Esophagus mucosa (tissue), 1 donor: ENCODE measurements at regions not wholly inside any gene's neighbourhood (a gene's known extent, or its start where the extent isn't known, plus 50 kb on each side); places are given as distances from the start of the nearest gene placed in this dataset.
"Not testable (repeated sequence)": the region's sequence is repeated elsewhere in the genome, so short reads cannot be mapped to it uniquely, and the experiment has no call there.

Experiments
- ATAC-seq: fragments of 200-7000 bp; cut with Tn5 transposase; one replicate; pipeline ENCODE4 v1.9.1; 2020
- donor health status: DM: yes; HTN: yes; CAD: no.

- not testable (repeated sequence) for ATAC-seq
Observed at GRCh38 chr5:102154791-102155605, 141.1 kb downstream of the SLCO4C1 start.

GRCh38 chr5:102154291-102154690, 141.8 kb downstream of the SLCO4C1 start:
- no peak for ATAC-seq

- ATAC-seq, result peak; percentile 29
Observed at GRCh38 chr5:102153003-102153759, 142.9 kb downstream of the SLCO4C1 start.

GRCh38 chr5:102139029-102139428, 157.1 kb downstream of the SLCO4C1 start:
- ATAC-seq, result no peak

- ATAC-seq, result no peak
Observed at GRCh38 chr5:102138243-102138653, 157.8 kb downstream of the SLCO4C1 start.

- ATAC-seq, result no peak
Observed at GRCh38 chr5:102130890-102131289, 165.2 kb downstream of the SLCO4C1 start.

GRCh38 chr5:102130386-102130785, 165.7 kb downstream of the SLCO4C1 start:
- ATAC-seq, result no peak

- ATAC-seq, result no peak
Observed at GRCh38 chr5:102119252-102119651, 176.8 kb downstream of the SLCO4C1 start.

GRCh38 chr5:102115736-102116135, 180.3 kb downstream of the SLCO4C1 start:
- no peak for ATAC-seq

- ATAC-seq, result no peak
Observed at GRCh38 chr5:102114525-102115069, 181.5 kb downstream of the SLCO4C1 start.

GRCh38 chr5:102107865-102108264, 188.2 kb downstream of the SLCO4C1 start:
- no peak for ATAC-seq

- ATAC-seq, result no peak
Observed at GRCh38 chr5:102106599-102106998, 189.5 kb downstream of the SLCO4C1 start.

GRCh38 chr5:102099766-102100331, 196.2 kb downstream of the SLCO4C1 start:
- no peak for ATAC-seq

GRCh38 chr5:102099083-102099482, 197.0 kb downstream of the SLCO4C1 start:
- not testable (repeated sequence) for ATAC-seq

- ATAC-seq, result not testable (repeated sequence)
Observed at GRCh38 chr5:102098606-102099005, 197.5 kb downstream of the SLCO4C1 start.

- no peak for ATAC-seq
Observed at GRCh38 chr5:102090770-102091169, 205.3 kb downstream of the SLCO4C1 start.

GRCh38 chr5:102089883-102090282, 206.2 kb downstream of the SLCO4C1 start:
- no peak for ATAC-seq

- ATAC-seq, result no peak
Observed at GRCh38 chr5:102087906-102088305, 208.2 kb downstream of the SLCO4C1 start.

- no peak for ATAC-seq
Observed at GRCh38 chr5:102080288-102080687, 215.8 kb downstream of the SLCO4C1 start.

GRCh38 chr5:102077920-102078319, 218.2 kb downstream of the SLCO4C1 start:
- ATAC-seq, result no peak

- ATAC-seq, result no peak
Observed at GRCh38 chr5:102069974-102070373, 226.1 kb downstream of the SLCO4C1 start.

GRCh38 chr5:102068870-102069269, 227.2 kb downstream of the SLCO4C1 start:
- no peak for ATAC-seq

GRCh38 chr5:102049517-102049916, 246.6 kb downstream of the SLCO4C1 start:
- ATAC-seq, result no peak
